H9 (cell line): ENCODE measurements at regions not wholly inside any gene's neighbourhood (a gene's known extent, or its start where the extent isn't known, plus 50 kb on each side); places are given as distances from the start of the nearest gene placed in this dataset.

Experiments
- DNase-seq: peaks from one replicate; pipeline ENCODE4 v3.0.0-alpha.2; 2017
- H2AFZ ChIP-seq: one replicate; pipeline ENCODE4 v1.6.1; 2013; ENCODE audit warnings: mild to moderate bottlenecking, low read length, control low read depth, moderate library complexity
- H2AK5ac ChIP-seq: 2 replicates; pipeline ENCODE4 v1.6.1; 2013; ENCODE audit warnings: low read length, control low read depth, mixed read lengths; ENCODE audit not compliant: insufficient read length
- H2BK120ac ChIP-seq: one replicate; pipeline ENCODE4 v1.6.1; 2013; ENCODE audit warnings: low read depth, mild to moderate bottlenecking, low read length, control low read depth, inconsistent platforms; ENCODE audit not compliant: poor library complexity, severe bottlenecking
- H2BK12ac ChIP-seq: 2 replicates; pipeline ENCODE4 v1.6.1; 2013; ENCODE audit warnings: low read length, control low read depth, mixed read lengths, low read depth; ENCODE audit not compliant: insufficient read length
- H2BK15ac ChIP-seq: 2 replicates; pipeline ENCODE4 v1.6.1; 2013; ENCODE audit warnings: low read depth, low read length, control low read depth
- H2BK20ac ChIP-seq: one replicate; pipeline ENCODE4 v1.6.1; 2013; ENCODE audit warnings: low read depth, mild to moderate bottlenecking, low read length, control low read depth, inconsistent platforms; ENCODE audit not compliant: poor library complexity, severe bottlenecking
- H2BK5ac ChIP-seq: 2 replicates; pipeline ENCODE4 v1.6.1; 2013; ENCODE audit warnings: low read length, control low read depth, mixed read lengths; ENCODE audit not compliant: insufficient read length
- H3K14ac ChIP-seq: 2 replicates; pipeline ENCODE4 v1.6.1; 2013; ENCODE audit warnings: low read length, control low read depth; ENCODE audit not compliant: insufficient read depth
- H3K18ac ChIP-seq: 2 replicates; pipeline ENCODE4 v1.6.1; 2013; ENCODE audit warnings: low read depth, mild to moderate bottlenecking, mixed read lengths, low read length, control low read depth; ENCODE audit not compliant: insufficient read length
- H3K23ac ChIP-seq: 2 replicates; pipeline ENCODE4 v1.6.1; 2013; ENCODE audit warnings: low read length, control low read depth, mixed read lengths, low read depth; ENCODE audit not compliant: insufficient read length
- H3K23me2 ChIP-seq: 2 replicates; pipeline ENCODE4 v1.6.1; 2013; ENCODE audit warnings: low read depth, mild to moderate bottlenecking, mixed read lengths, low read length, control low read depth; ENCODE audit not compliant: insufficient read length, poor library complexity, severe bottlenecking
- H3K27ac ChIP-seq: 2 replicates; pipeline ENCODE4 v1.5.1; 2013; ENCODE audit warnings: low read length, control low read depth, mixed read lengths, low read depth; ENCODE audit not compliant: insufficient read length
- H3K27me3 ChIP-seq: 2 replicates; pipeline ENCODE4 v1.6.1; 2013; ENCODE audit warnings: low read length, control low read depth, inconsistent platforms; ENCODE audit not compliant: insufficient read depth
- H3K4ac ChIP-seq: 2 replicates; pipeline ENCODE4 v1.6.1; 2013; ENCODE audit warnings: low read depth, mild to moderate bottlenecking, control low read depth, inconsistent platforms, low read length, moderate library complexity
- H3K4me1 ChIP-seq: 2 replicates; pipeline ENCODE4 v1.6.1; 2013; ENCODE audit warnings: low read length, control low read depth, inconsistent platforms; ENCODE audit not compliant: insufficient read depth
- H3K4me2 ChIP-seq: 2 replicates; pipeline ENCODE4 v1.6.1; 2013; ENCODE audit warnings: low read length, control low read depth, mixed read lengths; ENCODE audit not compliant: insufficient read length, insufficient read depth
- H3K56ac ChIP-seq: 2 replicates; pipeline ENCODE4 v1.6.1; 2013; ENCODE audit warnings: low read depth, mild to moderate bottlenecking, mixed read lengths, low read length, control low read depth; ENCODE audit not compliant: insufficient read length
- H3K79me1 ChIP-seq: 2 replicates; pipeline ENCODE4 v1.6.1; 2013; ENCODE audit warnings: low read depth, mild to moderate bottlenecking, moderate library complexity, low read length, control low read depth, inconsistent platforms; ENCODE audit not compliant: insufficient read depth, poor library complexity, severe bottlenecking
- H3K79me2 ChIP-seq: 2 replicates; pipeline ENCODE4 v1.6.1; 2013; ENCODE audit warnings: low read length, control low read depth, inconsistent platforms; ENCODE audit not compliant: insufficient read depth
- H3K9ac ChIP-seq: 2 replicates; pipeline ENCODE4 v1.6.1; 2013; ENCODE audit warnings: low read length, control low read depth, mixed read lengths; ENCODE audit not compliant: insufficient read length; ENCODE audit errors: extremely low read depth
- H3K9me3 ChIP-seq: one replicate; pipeline ENCODE4 v1.6.1; 2013; ENCODE audit warnings: low read depth, low read length, inconsistent platforms; ENCODE audit not compliant: control insufficient read depth
- H3T11ph ChIP-seq: one replicate; pipeline ENCODE4 v1.6.1; 2013; ENCODE audit warnings: mild to moderate bottlenecking, low read length, control low read depth, inconsistent platforms
- H4K20me1 ChIP-seq: one replicate; pipeline ENCODE4 v1.6.1; 2013; ENCODE audit not compliant: control insufficient read depth, insufficient read length, insufficient read depth
- H4K5ac ChIP-seq: 2 replicates; pipeline ENCODE4 v1.6.1; 2013; ENCODE audit warnings: low read depth, mild to moderate bottlenecking, mixed read lengths, low read length, control low read depth; ENCODE audit not compliant: insufficient read length
- H4K8ac ChIP-seq: replicated peaks from 2 replicates; pipeline ENCODE4 v1.6.1; 2013; ENCODE audit warnings: low read length, control low read depth, mixed read lengths, low read depth; ENCODE audit not compliant: insufficient read length
- H4K91ac ChIP-seq: 2 replicates; pipeline ENCODE4 v1.6.1; 2013; ENCODE audit warnings: low read depth, mild to moderate bottlenecking, moderate library complexity, mixed read lengths, low read length, control low read depth; ENCODE audit not compliant: insufficient read length
- H3K27ac Mint-ChIP-seq, 3 experiments: 2 replicates in 2 of 3; 3 replicates in 1 of 3; pipeline ENCODE4 v1.8.0; 2020 to 2021; ENCODE audit warnings: mixed read lengths in 3 of 3, mild to moderate bottlenecking in 1 of 3, moderate library complexity in 1 of 3
- H3K27me3 Mint-ChIP-seq: 2 replicates; pipeline ENCODE4 v1.8.0; 2021; ENCODE audit warnings: low read depth, mild to moderate bottlenecking, moderate library complexity, mixed read lengths
- H3K36me3 Mint-ChIP-seq, 3 experiments: 2 replicates in 2 of 3; 3 replicates in 1 of 3; pipeline ENCODE4 v1.8.0; 2020 to 2021; ENCODE audit warnings: low read depth in 3 of 3, mixed read lengths in 3 of 3; ENCODE audit not compliant: insufficient read depth in 1 of 3
- H3K4me1 Mint-ChIP-seq, 2 experiments: 2 replicates each; pipeline ENCODE4 v1.8.0; 2020; ENCODE audit warnings: mixed read lengths in 2 of 2
- H3K4me3 Mint-ChIP-seq, 2 experiments: 2 replicates in 1 of 2; 3 replicates in 1 of 2; pipeline ENCODE4 v1.8.0; 2020 to 2021; ENCODE audit warnings: mild to moderate bottlenecking in 2 of 2, mixed read lengths in 2 of 2, moderate library complexity in 1 of 2
- H3K9me3 Mint-ChIP-seq, 2 experiments: 2 replicates in 1 of 2; 3 replicates in 1 of 2; pipeline ENCODE4 v1.8.0; 2020; ENCODE audit warnings: mild to moderate bottlenecking in 2 of 2, mixed read lengths in 2 of 2, moderate library complexity in 1 of 2
- CTCF ChIP-seq: fragments of 200-600 bp; sonication (generic); conservative IDR thresholded peaks from 3 replicates; pipeline ENCODE4 v1.8.0; 2021; ENCODE audit warnings: antibody characterized with exemption, mild to moderate bottlenecking
- WGBS: extraction: QIAGEN DNeasy Blood & Tissue Kit; methylation state at CpG from one replicate; pipeline ENCODE4 v1.1.7; 2013; ENCODE audit warnings: missing lambda C conversion rate, low lambda C conversion rate, mixed read lengths; ENCODE audit not compliant: insufficient read length; ENCODE audit errors: extremely low coverage; 5-methylcytosine and 5-hydroxymethylcytosine counted together

- no peaks in the 10 kb centered on the region for H3K79me1 ChIP-seq
- H3K23me2 ChIP-seq, result no peaks in the 10 kb centered on the region
- H3K27ac ChIP-seq, result no peak overlapping the region
- no peak overlapping the region for H3K23ac ChIP-seq
- no peak overlapping the region for H4K5ac ChIP-seq
- no peaks in the 10 kb centered on the region for H3K9me3 ChIP-seq
- Mint-ChIP-seq H3K36me3 (no peaks in the 10 kb centered on the region), H3K27ac (no peak overlapping the region), H3K27me3 (no peaks in the 10 kb centered on the region), H3K9me3 (no peaks in the 10 kb centered on the region), H3K4me3 (no peak overlapping the region), H3K4me1 (no peaks in the 10 kb centered on the region; a peak in 1 of 4 replicates)
- no peaks in the 10 kb centered on the region for H3K27me3 ChIP-seq
- no peak overlapping the region for H3K18ac ChIP-seq
- H2BK120ac ChIP-seq, result no peak overlapping the region
- H2BK15ac ChIP-seq, result no peak overlapping the region
- H3K4ac ChIP-seq, result no peak overlapping the region
- H3K79me2 ChIP-seq, result no peaks in the 10 kb centered on the region
- peaks cover 2% of the 10 kb centered on the region; the same call in 1 of the 2 replicates for H3K4me1 ChIP-seq
- H3T11ph ChIP-seq, result no peak overlapping the region
- DNase-seq, result no peak
- H3K14ac ChIP-seq, result no peak overlapping the region
- H2BK5ac ChIP-seq, result no peak overlapping the region
- H3K4me2 ChIP-seq, result no peak overlapping the region
- no peak for TF ChIP-seq CTCF
- no CpG with 5 or more reads among the region's 5 CpGs for WGBS
- no peak overlapping the region for H2AK5ac ChIP-seq
- no peak overlapping the region for H3K9ac ChIP-seq
- no peak overlapping the region for H2BK20ac ChIP-seq
- no peak overlapping the region for H2AFZ ChIP-seq
- H4K91ac ChIP-seq, result no peak overlapping the region
- no peaks in the 10 kb centered on the region for H4K20me1 ChIP-seq
- H4K8ac ChIP-seq, result no peak overlapping the region
- H2BK12ac ChIP-seq, result no peak overlapping the region
- H3K56ac ChIP-seq, result no peak overlapping the region
Observed at GRCh38 chr9:23431459-23431858, 394.6 kb downstream of the ELAVL2 start.
